Fibroblast of lung (primary cell): ENCODE measurements at regions not wholly inside any gene's neighbourhood (a gene's known extent, or its start where the extent isn't known, plus 50 kb on each side); places are given as distances from the start of the nearest gene placed in this dataset.

Source experiments
- DNase-seq, 2 donors: peaks; one replicate each; pipeline versions ENCODE4 v3.0.0 to v3.0.0-alpha.2; 2010; ENCODE audit warnings: low read depth in 2 of 2
- H2AFZ ChIP-seq: 2 replicates; pipeline ENCODE4 v1.5.1; 2012; ENCODE audit warnings: low read length, control low read depth, inconsistent platforms
- H3K27ac ChIP-seq: 2 replicates; pipeline ENCODE4 v1.5.1; 2011; ENCODE audit warnings: low read length, control low read depth; ENCODE audit not compliant: insufficient read depth
- H3K27me3 ChIP-seq: 2 replicates; pipeline ENCODE4 v1.5.1; 2011; ENCODE audit warnings: mild to moderate bottlenecking, low read length; ENCODE audit not compliant: control insufficient read depth, insufficient read depth
- H3K36me3 ChIP-seq: 2 replicates; pipeline ENCODE4 v1.5.1; 2011; ENCODE audit warnings: low read length; ENCODE audit not compliant: control insufficient read depth, insufficient read depth
- H3K4me1 ChIP-seq: 2 replicates; pipeline ENCODE4 v1.5.1; 2011; ENCODE audit warnings: low read length; ENCODE audit not compliant: control insufficient read depth, insufficient read depth; ENCODE audit errors: extremely low read depth
- H3K4me2 ChIP-seq: 2 replicates; pipeline ENCODE4 v1.5.1; 2011; ENCODE audit warnings: low read length, control low read depth; ENCODE audit not compliant: insufficient read depth; ENCODE audit errors: extremely low read depth
- H3K4me3 ChIP-seq, 4 experiments: fragments of 200-600 bp in 1 of 4; sonication (generic) in 1 of 4; replicated peaks in 1 of 4; 2 replicates each; pipeline ENCODE4 v1.5.1; 2011 to 2016; ENCODE audit warnings: low read length in 4 of 4, low read depth in 3 of 4, mild to moderate bottlenecking in 3 of 4, control low read depth in 2 of 4, inconsistent platforms in 1 of 4, mixed read lengths in 1 of 4; ENCODE audit not compliant: insufficient read depth in 1 of 4; ENCODE audit errors: control extremely low read depth in 1 of 4
- H3K79me2 ChIP-seq: 2 replicates; pipeline ENCODE4 v1.5.1; 2012; ENCODE audit warnings: mild to moderate bottlenecking, low read length, inconsistent platforms; ENCODE audit not compliant: control insufficient read depth, insufficient read depth
- H3K9ac ChIP-seq: 2 replicates; pipeline ENCODE4 v1.5.1; 2011; ENCODE audit warnings: mild to moderate bottlenecking, low read length, control low read depth; ENCODE audit not compliant: insufficient read depth
- H3K9me3 ChIP-seq: 2 replicates; pipeline ENCODE4 v1.5.1; 2012; ENCODE audit warnings: low read depth, low read length; ENCODE audit not compliant: control insufficient read depth, insufficient read depth
- H4K20me1 ChIP-seq: 2 replicates; pipeline ENCODE4 v1.5.1; 2011; ENCODE audit warnings: low read length; ENCODE audit not compliant: control insufficient read depth, insufficient read depth; ENCODE audit errors: extremely low read depth
- CTCF ChIP-seq, 2 donors: IDR thresholded peaks in 1 of 2; conservative IDR thresholded peaks in 1 of 2; 1 replicate in 1 of 2; 2 replicates in 1 of 2; pipeline ENCODE4 v1.5.1; 2011 to 2012; ENCODE audit warnings: low read length in 2 of 2, control low read depth in 1 of 2, inconsistent platforms in 1 of 2, low read depth in 1 of 2, mild to moderate bottlenecking in 1 of 2
- EZH2 ChIP-seq: IDR thresholded peaks from 2 replicates; pipeline ENCODE4 v1.5.1; 2012; ENCODE audit warnings: low read length, control low read depth, mild to moderate bottlenecking; ENCODE audit errors: missing control alignments

- Histone ChIP-seq H3K4me2 (no peak overlapping the region), H3K4me1 (no peaks in the 10 kb centered on the region), H3K79me2 (no peaks in the 10 kb centered on the region), H3K9ac (no peak overlapping the region), H3K4me3 (no peak overlapping the region), H2AFZ (no peak overlapping the region), H3K27me3 (no peaks in the 10 kb centered on the region), H3K27ac (no peak overlapping the region), H4K20me1 (no peaks in the 10 kb centered on the region), H3K36me3 (no peaks in the 10 kb centered on the region), H3K9me3 (no peaks in the 10 kb centered on the region)
- TF ChIP-seq CTCF (conservative IDR thresholded peaks at IDR 0.05 in 1 of 2, IDR thresholded peaks at IDR 0.05 in 1 of 2; ENCODE audit: low read depth in 1 of 2, low read length in 2 of 2), result no peak
- TF ChIP-seq EZH2, result no peak
- no peak for DNase-seq
Observed at GRCh38 chr13:80030491-80030890, 310.4 kb downstream of the SPRY2 start.

GRCh38 chr13:80029170-80029569 is 311.8 kb downstream of the SPRY2 start:
- Histone ChIP-seq H3K9ac (no peak overlapping the region), H3K9me3 (no peaks in the 10 kb centered on the region), H3K27me3 (no peaks in the 10 kb centered on the region), H3K79me2 (no peaks in the 10 kb centered on the region), H3K36me3 (no peaks in the 10 kb centered on the region), H2AFZ (no peak overlapping the region), H3K4me3 (no peak overlapping the region), H4K20me1 (no peaks in the 10 kb centered on the region), H3K27ac (no peak overlapping the region), H3K4me2 (no peak overlapping the region), H3K4me1 (no peaks in the 10 kb centered on the region)
- no peak for DNase-seq
- TF ChIP-seq EZH2 (no peak), CTCF (conservative IDR thresholded peaks at IDR 0.05 in 1 of 2, IDR thresholded peaks at IDR 0.05 in 1 of 2; ENCODE audit: low read depth in 1 of 2, low read length in 2 of 2) (no peak)

- H3K4me1 ChIP-seq, result no peaks in the 10 kb centered on the region
- no peak for DNase-seq
- H3K9ac ChIP-seq, result no peak overlapping the region
- no peak overlapping the region for H2AFZ ChIP-seq
- no peak overlapping the region for H3K4me3 ChIP-seq
- no peaks in the 10 kb centered on the region for H3K79me2 ChIP-seq
- H3K4me2 ChIP-seq, result no peak overlapping the region
- H3K36me3 ChIP-seq, result no peaks in the 10 kb centered on the region
- H4K20me1 ChIP-seq, result no peaks in the 10 kb centered on the region
- H3K27me3 ChIP-seq, result no peaks in the 10 kb centered on the region
- TF ChIP-seq CTCF (conservative IDR thresholded peaks at IDR 0.05 in 1 of 2, IDR thresholded peaks at IDR 0.05 in 1 of 2; ENCODE audit: low read depth in 1 of 2, low read length in 2 of 2) (no peak), EZH2 (no peak)
- H3K9me3 ChIP-seq, result no peaks in the 10 kb centered on the region
- H3K27ac ChIP-seq, result no peak overlapping the region
Observed at GRCh38 chr13:80022146-80022545, 318.8 kb downstream of the SPRY2 start.
